ENCODE measurements at regions not wholly inside any gene's neighbourhood (a gene's known extent, or its start where the extent isn't known, plus 50 kb on each side); places are given as distances from the start of the nearest gene placed in this dataset.

DNA sequence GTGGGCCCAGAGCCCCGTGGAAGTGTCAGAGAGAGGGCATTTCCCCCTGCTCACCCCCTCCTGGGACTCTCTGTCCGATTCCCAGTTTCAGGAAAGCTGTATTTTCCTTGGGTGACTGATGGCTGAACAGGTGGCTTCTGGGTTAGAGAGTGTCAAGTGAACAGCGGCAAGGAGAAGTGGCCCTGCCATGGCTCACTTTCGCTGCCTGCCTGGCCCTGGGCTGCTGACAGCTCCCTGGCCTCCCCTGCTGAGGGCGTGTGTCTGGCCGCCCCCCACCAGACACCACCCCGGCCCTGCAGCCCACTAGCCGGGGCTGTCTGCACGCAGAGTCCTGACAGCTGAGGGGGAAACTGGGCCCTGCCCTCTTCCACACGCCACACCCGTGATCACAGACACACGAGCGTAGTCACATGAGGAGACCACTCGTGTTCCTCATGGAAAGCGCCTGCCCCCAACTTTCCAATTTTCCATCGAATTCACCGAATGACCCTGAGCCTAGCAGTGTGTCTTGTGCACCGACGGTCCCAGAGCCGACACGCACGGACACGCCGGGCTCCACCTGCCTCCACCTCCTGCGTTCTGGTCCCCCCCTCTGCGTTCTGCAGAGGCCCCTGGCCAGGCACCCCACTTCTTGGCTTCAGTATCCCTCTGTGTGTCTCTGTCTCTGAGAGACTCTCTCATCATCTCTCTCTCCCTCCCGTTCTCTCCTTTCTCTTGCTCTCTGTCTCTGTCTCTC is 60.6 kb upstream of the CASZ1 start:
- TF ChIP-seq MAX (IDR thresholded peaks at IDR 0.05; ENCODE audit: insufficient read depth, insufficient read length) (no peak), POLR2AphosphoS5 (IDR thresholded peaks at IDR 0.05; ENCODE audit: insufficient read depth, low read depth, low read length) (no peak), JUN (IDR thresholded peaks at IDR 0.05; ENCODE audit: borderline replicate concordance, insufficient read depth, insufficient read length, low read depth) (no peak), EZH2 (IDR thresholded peaks at IDR 0.05; ENCODE audit: borderline replicate concordance, low read depth, low read length, severe bottlenecking) (no peak), POLR2A (IDR thresholded peaks at IDR 0.05; ENCODE audit: low read depth, low read length) (no peak), MYC (IDR thresholded peaks at IDR 0.05; ENCODE audit: low read depth, low read length) (no peak), GATA2 (IDR thresholded peaks at IDR 0.05; ENCODE audit: insufficient read depth, insufficient read length, low read depth, low read length) (no peak), FOS (IDR thresholded peaks at IDR 0.05; ENCODE audit: borderline replicate concordance, insufficient read depth, low read length) (no peak)
- TF ChIP-seq, protein P1, sequence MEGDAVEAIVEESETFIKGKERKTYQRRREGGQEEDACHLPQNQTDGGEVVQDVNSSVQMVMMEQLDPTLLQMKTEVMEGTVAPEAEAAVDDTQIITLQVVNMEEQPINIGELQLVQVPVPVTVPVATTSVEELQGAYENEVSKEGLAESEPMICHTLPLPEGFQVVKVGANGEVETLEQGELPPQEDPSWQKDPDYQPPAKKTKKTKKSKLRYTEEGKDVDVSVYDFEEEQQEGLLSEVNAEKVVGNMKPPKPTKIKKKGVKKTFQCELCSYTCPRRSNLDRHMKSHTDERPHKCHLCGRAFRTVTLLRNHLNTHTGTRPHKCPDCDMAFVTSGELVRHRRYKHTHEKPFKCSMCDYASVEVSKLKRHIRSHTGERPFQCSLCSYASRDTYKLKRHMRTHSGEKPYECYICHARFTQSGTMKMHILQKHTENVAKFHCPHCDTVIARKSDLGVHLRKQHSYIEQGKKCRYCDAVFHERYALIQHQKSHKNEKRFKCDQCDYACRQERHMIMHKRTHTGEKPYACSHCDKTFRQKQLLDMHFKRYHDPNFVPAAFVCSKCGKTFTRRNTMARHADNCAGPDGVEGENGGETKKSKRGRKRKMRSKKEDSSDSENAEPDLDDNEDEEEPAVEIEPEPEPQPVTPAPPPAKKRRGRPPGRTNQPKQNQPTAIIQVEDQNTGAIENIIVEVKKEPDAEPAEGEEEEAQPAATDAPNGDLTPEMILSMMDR (IDR thresholded peaks at IDR 0.05; ENCODE audit: extremely low read depth in 1 of 2, insufficient read depth in 1 of 2, low read depth in 1 of 2, low read length in 2 of 2): no peak
- Histone ChIP-seq H3K9me3 (replicated peaks; ENCODE audit: control insufficient read depth, insufficient read depth, low read length) (no peaks in the 10 kb centered on the region), H3K79me2 (ENCODE audit: control insufficient read depth, insufficient read depth, low read length) (no peaks in the 10 kb centered on the region), H3K9ac (replicated peaks; ENCODE audit: extremely low read depth, insufficient read depth, low read length) (no peak overlapping the region), H3K27me3 (ENCODE audit: control insufficient read depth in 2 of 2, insufficient read depth in 2 of 2, low read length in 2 of 2) (no peaks in the 10 kb centered on the region), H3K36me3 (ENCODE audit: control insufficient read depth in 2 of 2, extremely low read depth in 1 of 2, insufficient read depth in 2 of 2, low read length in 2 of 2) (no peaks in the 10 kb centered on the region), H3K9me1 (replicated peaks; ENCODE audit: control insufficient read depth, extremely low read depth, insufficient read depth, low read length) (no peaks in the 10 kb centered on the region), H3K4me3 (replicated peaks in 1 of 3; ENCODE audit: insufficient read depth in 1 of 3, low read depth in 1 of 3, low read length in 3 of 3) (no peak overlapping the region), H3K4me2 (ENCODE audit: insufficient read depth, low read length) (no peak overlapping the region), H3K27ac (ENCODE audit: insufficient read depth, low read depth, low read length) (no peak overlapping the region), H4K20me1 (replicated peaks; ENCODE audit: control insufficient read depth, extremely low read depth, insufficient read depth, low read length) (no peaks in the 10 kb centered on the region), H2AFZ (ENCODE audit: low read depth, low read length) (no peak overlapping the region), H3K4me1 (ENCODE audit: control insufficient read depth, extremely low read depth, insufficient read depth, low read length) (no peaks in the 10 kb centered on the region)
- POLR2A ChIA-PET: no interaction called here
- intact Hi-C loops (cut with micrococcal nuclease): no loop called here
- no TSS peak for BruUV-seq (replicated peaks)
- CTCF ChIA-PET: interaction anchor here (1.2 kb wide), 1 partner anchor 10 kb away, joined by 3 read pairs; no protein-coding TSS in a partner anchor
- dilution Hi-C loops (cut with MboI; ENCODE audit: extremely low pct_ligation_motif_present, low sequenced_read_pairs): no loop called here
- DNase-seq (ENCODE audit: low read depth, low spot score) (no peak), FAIRE-seq (no peak)
